Large intestine (tissue), 3 donors: ENCODE measurements at regions not wholly inside any gene's neighbourhood (a gene's known extent, or its start where the extent isn't known, plus 50 kb on each side); places are given as distances from the start of the nearest gene placed in this dataset.

Experiments used
- DNase-seq, 2 donors: peaks; one replicate each; pipeline versions ENCODE4 v3.0.0 to v3.0.0-alpha.2; 2013
- H3K27ac ChIP-seq: one replicate; pipeline ENCODE4 v1.5.1; 2013; ENCODE audit warnings: low read length
- H3K27me3 ChIP-seq: 2 replicates; pipeline ENCODE4 v1.6.1; 2013; ENCODE audit warnings: low read length; ENCODE audit not compliant: control insufficient read depth, insufficient read depth
- H3K36me3 ChIP-seq: 2 replicates; pipeline ENCODE4 v1.6.1; 2013; ENCODE audit warnings: low read length; ENCODE audit not compliant: control insufficient read depth, insufficient read depth
- H3K4me1 ChIP-seq: one replicate; pipeline ENCODE4 v1.6.1; 2013; ENCODE audit warnings: low read length; ENCODE audit not compliant: control insufficient read depth, insufficient read depth
- H3K4me3 ChIP-seq: one replicate; pipeline ENCODE4 v1.5.1; 2013; ENCODE audit warnings: low read length
- H3K9me3 ChIP-seq: one replicate; pipeline ENCODE4 v1.6.1; 2013; ENCODE audit warnings: mild to moderate bottlenecking, low read depth, low read length, moderate library complexity; ENCODE audit not compliant: control insufficient read depth
- WGBS: methylation state at CpG from one replicate; pipeline ENCODE4 v1.1.5; 2013; ENCODE audit warnings: low lambda C conversion rate; ENCODE audit not compliant: insufficient coverage; 5-methylcytosine and 5-hydroxymethylcytosine counted together

- Histone ChIP-seq H3K27ac (no peak overlapping the region), H3K27me3 (no peaks in the 10 kb centered on the region), H3K4me1 (no peaks in the 10 kb centered on the region), H3K9me3 (no peaks in the 10 kb centered on the region), H3K36me3 (no peaks in the 10 kb centered on the region), H3K4me3 (no peak overlapping the region)
- WGBS = 85% methylated on average over 3 of the region's 5 CpGs
- DNase-seq = no peak
These were observed 454.2 kb downstream of the TLE4 start for GRCh38 chr9:80025796-80026520.

GRCh38 chr9:80025131-80025530 is 453.4 kb downstream of the TLE4 start:
- no peak overlapping the region for H3K27ac ChIP-seq

GRCh38 chr9:80020530-80020929 is 448.8 kb downstream of the TLE4 start:
- no peak overlapping the region for H3K27ac ChIP-seq
- no peaks in the 10 kb centered on the region for H3K9me3 ChIP-seq
- no peak overlapping the region for H3K4me3 ChIP-seq
- no peak for DNase-seq
- no peaks in the 10 kb centered on the region for H3K36me3 ChIP-seq
- H3K4me1 ChIP-seq = no peaks in the 10 kb centered on the region
- no peaks in the 10 kb centered on the region for H3K27me3 ChIP-seq

More at GRCh38 chr9:80025131-80025530, 453.4 kb downstream of the TLE4 start:
- H3K4me3 ChIP-seq = no peak overlapping the region
- no peaks in the 10 kb centered on the region for H3K9me3 ChIP-seq
- no peaks in the 10 kb centered on the region for H3K36me3 ChIP-seq
- no peaks in the 10 kb centered on the region for H3K4me1 ChIP-seq
- no CpG with 5 or more reads among the region's 1 CpG for WGBS
- H3K27me3 ChIP-seq = no peaks in the 10 kb centered on the region
- no peak for DNase-seq

- Histone ChIP-seq H3K4me3 (no peak overlapping the region), H3K4me1 (no peaks in the 10 kb centered on the region), H3K27me3 (no peaks in the 10 kb centered on the region), H3K27ac (no peak overlapping the region), H3K36me3 (no peaks in the 10 kb centered on the region), H3K9me3 (no peaks in the 10 kb centered on the region)
- no peak for DNase-seq
- 76% methylated on average over 5 of the region's 6 CpGs for WGBS
These were observed 448.3 kb downstream of the TLE4 start for GRCh38 chr9:80020056-80020455.

- no peaks in the 10 kb centered on the region for H3K27me3 ChIP-seq
- no CpG with 5 or more reads among the region's 1 CpG for WGBS
- no peaks in the 10 kb centered on the region for H3K9me3 ChIP-seq
These were observed 442.1 kb downstream of the TLE4 start for GRCh38 chr9:80013891-80014290.

GRCh38 chr9:80012557-80013330 is 441.0 kb downstream of the TLE4 start:
- Histone ChIP-seq H3K27me3 (no peaks in the 10 kb centered on the region), H3K9me3 (no peaks in the 10 kb centered on the region), H3K4me3 (no peak overlapping the region), H3K27ac (no peak overlapping the region), H3K36me3 (no peaks in the 10 kb centered on the region), H3K4me1 (no peaks in the 10 kb centered on the region)
- no CpG with 5 or more reads among the region's 2 CpGs for WGBS
- DNase-seq = no peak

More at GRCh38 chr9:80013891-80014290, 442.1 kb downstream of the TLE4 start:
- Histone ChIP-seq H3K4me3 (no peak overlapping the region), H3K4me1 (no peaks in the 10 kb centered on the region), H3K36me3 (no peaks in the 10 kb centered on the region), H3K27ac (no peak overlapping the region)
- DNase-seq = no peak

- Histone ChIP-seq H3K27me3 (no peaks in the 10 kb centered on the region), H3K27ac (no peak overlapping the region), H3K9me3 (no peaks in the 10 kb centered on the region), H3K36me3 (no peaks in the 10 kb centered on the region), H3K4me3 (no peak overlapping the region), H3K4me1 (no peaks in the 10 kb centered on the region)
- 60% methylated on average over 1 of the region's 3 CpGs for WGBS
- DNase-seq = no peak
These were observed 437.4 kb downstream of the TLE4 start for GRCh38 chr9:80009204-80009603.

GRCh38 chr9:80004714-80005113 is 432.9 kb downstream of the TLE4 start:
- Histone ChIP-seq H3K9me3 (no peaks in the 10 kb centered on the region), H3K4me1 (no peaks in the 10 kb centered on the region), H3K36me3 (no peaks in the 10 kb centered on the region), H3K27me3 (no peaks in the 10 kb centered on the region), H3K27ac (no peak overlapping the region), H3K4me3 (no peak overlapping the region)
- no peak for DNase-seq

- Histone ChIP-seq H3K27ac (no peak overlapping the region), H3K27me3 (no peaks in the 10 kb centered on the region), H3K9me3 (no peaks in the 10 kb centered on the region), H3K4me1 (no peaks in the 10 kb centered on the region), H3K4me3 (no peak overlapping the region), H3K36me3 (no peaks in the 10 kb centered on the region)
- no peak for DNase-seq
- WGBS = 20% methylated on average over 1 of the region's 1 CpG
These were observed 418.8 kb downstream of the TLE4 start for GRCh38 chr9:79990536-79990935.

GRCh38 chr9:79989079-79989478 is 417.3 kb downstream of the TLE4 start:
- no peaks in the 10 kb centered on the region for H3K4me1 ChIP-seq
- no peaks in the 10 kb centered on the region for H3K27me3 ChIP-seq
- H3K9me3 ChIP-seq = no peaks in the 10 kb centered on the region
- no CpG with 5 or more reads among the region's 7 CpGs for WGBS
- DNase-seq = no peak
- no peak overlapping the region for H3K4me3 ChIP-seq
- H3K27ac ChIP-seq = no peak overlapping the region
- no peaks in the 10 kb centered on the region for H3K36me3 ChIP-seq

- no peak overlapping the region for H3K27ac ChIP-seq
- DNase-seq = no peak
These were observed 416.4 kb downstream of the TLE4 start for GRCh38 chr9:79988126-79988525.

More at GRCh38 chr9:79988126-79988525, 416.4 kb downstream of the TLE4 start:
- Histone ChIP-seq H3K27me3 (no peaks in the 10 kb centered on the region), H3K9me3 (no peaks in the 10 kb centered on the region), H3K36me3 (no peaks in the 10 kb centered on the region), H3K4me1 (no peaks in the 10 kb centered on the region), H3K4me3 (no peak overlapping the region)
- no CpG with 5 or more reads among the region's 1 CpG for WGBS
